Posterior cingulate gyrus (tissue), 11 donors: ENCODE measurements at regions not wholly inside any gene's neighbourhood (a gene's known extent, or its start where the extent isn't known, plus 50 kb on each side); places are given as distances from the start of the nearest gene placed in this dataset.

Experiments
- DNase-seq, 10 donors: peaks; one replicate each; pipeline versions ENCODE4 v3.0.0 to v3.0.0-alpha.2; 2020 to 2021; ENCODE audit warnings: mixed read lengths in 3 of 10
- intact Hi-C: fragments of 100-400 bp; cut with DNase I; formaldehyde crosslinking; loops from one replicate; pipeline ENCODE4 v1.15.1; 2023

GRCh38 chr3:40593351-40593750, 68.6 kb downstream of the ZNF621 start:
- intact Hi-C loops = no loop called here
- no peak for DNase-seq

GRCh38 chr3:40597441-40597840, 72.7 kb downstream of the ZNF621 start:
- no peak for DNase-seq
- intact Hi-C loops = no loop called here

- intact Hi-C loops = no loop called here
- no peak for DNase-seq
These were observed 73.6 kb downstream of the ZNF621 start for GRCh38 chr3:40598338-40598737.

DNA sequence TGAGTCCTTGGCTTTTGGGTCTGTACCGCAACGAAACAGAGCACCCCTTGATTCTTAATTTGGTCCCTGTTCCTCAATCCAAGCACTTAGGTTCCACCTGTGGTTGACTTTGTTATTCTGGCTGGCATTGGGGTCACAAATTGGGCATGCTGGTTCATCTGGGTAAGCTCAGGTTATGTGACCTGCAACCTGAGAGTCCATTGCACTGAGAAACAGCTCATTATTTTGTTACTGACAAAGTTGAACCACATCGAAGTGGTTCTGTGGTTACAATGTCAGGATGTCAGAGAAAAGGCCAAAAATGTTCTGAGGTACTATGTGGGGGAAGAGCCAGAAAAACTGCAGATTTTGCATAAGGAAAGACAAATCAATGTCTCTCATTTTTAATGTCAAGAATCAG, 74.2 kb downstream of the ZNF621 start:
- intact Hi-C loops = no loop called here
- no peak for DNase-seq

GRCh38 chr3:40602778-40603385, 78.1 kb downstream of the ZNF621 start:
- intact Hi-C loops = no loop called here
- DNase-seq = no peak

DNA sequence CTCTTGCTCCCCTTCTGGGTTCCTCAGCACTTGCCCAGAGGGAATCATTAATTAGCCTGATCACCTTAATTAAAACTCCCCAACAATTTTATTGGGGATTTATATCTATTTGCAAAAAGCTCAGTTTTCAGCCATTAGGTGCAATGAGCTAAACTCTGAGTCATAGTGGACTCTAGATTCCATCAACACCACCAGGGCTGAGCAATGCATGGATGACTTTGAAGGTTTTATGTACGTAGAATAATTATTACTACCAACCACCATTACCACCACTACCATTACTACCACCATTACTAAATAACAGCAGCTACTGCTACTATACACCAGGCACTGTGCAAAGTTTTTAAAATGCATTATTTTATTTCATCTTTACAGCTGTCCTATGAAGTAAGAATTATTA, 81.2 kb downstream of the ZNF621 start:
- intact Hi-C loops = no loop called here
- no peak for DNase-seq

GRCh38 chr3:40608091-40608490, 83.3 kb downstream of the ZNF621 start:
- intact Hi-C loops = no loop called here
- DNase-seq = no peak

- DNase-seq = no peak
- intact Hi-C loops = no loop called here
These were observed 88.5 kb downstream of the ZNF621 start for GRCh38 chr3:40613306-40613705.

DNA sequence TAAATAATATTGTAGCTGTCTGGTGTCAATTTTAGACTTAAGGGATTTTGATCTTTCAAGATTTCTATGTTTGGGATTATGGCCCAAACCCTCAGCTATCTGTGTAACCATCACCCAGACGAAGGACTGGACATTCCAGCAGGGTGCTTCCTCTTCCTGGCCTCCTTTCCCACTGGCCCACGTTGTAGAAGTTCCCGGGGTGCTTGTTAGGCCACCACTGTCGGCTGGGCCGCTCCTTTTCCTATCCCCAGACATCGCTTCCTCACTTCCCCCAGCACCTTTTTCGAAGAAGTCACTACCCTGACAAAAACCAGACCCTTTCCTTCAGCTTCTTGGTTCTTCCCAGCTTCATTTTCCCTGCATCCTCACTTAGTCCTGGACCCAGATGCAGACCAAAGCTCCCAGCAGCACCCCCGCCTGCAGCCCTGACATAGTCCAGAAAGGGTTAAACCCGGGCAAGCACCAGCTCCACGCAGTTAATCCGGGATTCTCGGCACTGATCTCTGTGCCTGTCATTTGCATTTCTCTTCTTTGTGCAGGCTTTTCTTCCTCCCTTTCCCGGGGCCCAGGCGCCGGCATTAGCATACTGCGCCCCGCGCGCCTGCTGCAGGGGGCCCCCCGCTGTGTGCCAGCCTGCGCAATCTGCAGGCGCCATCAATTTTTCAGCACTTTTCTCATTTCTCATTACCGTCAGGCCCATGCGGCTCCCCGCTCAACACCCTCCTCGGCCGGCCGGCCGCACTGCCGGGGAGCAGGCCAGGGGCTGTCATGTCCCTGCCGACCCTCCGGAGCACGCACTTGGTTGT, 90.6 kb downstream of the ZNF621 start:
- intact Hi-C loops = no loop called here
- peak in 7 of 10 donors; percentile 10 to 87 (median 18) for DNase-seq

- DNase-seq = peak in 1 of 10 donors; percentile 10
- intact Hi-C loops = no loop called here
These were observed 91.4 kb downstream of the ZNF621 start for GRCh38 chr3:40615918-40616819.

DNA sequence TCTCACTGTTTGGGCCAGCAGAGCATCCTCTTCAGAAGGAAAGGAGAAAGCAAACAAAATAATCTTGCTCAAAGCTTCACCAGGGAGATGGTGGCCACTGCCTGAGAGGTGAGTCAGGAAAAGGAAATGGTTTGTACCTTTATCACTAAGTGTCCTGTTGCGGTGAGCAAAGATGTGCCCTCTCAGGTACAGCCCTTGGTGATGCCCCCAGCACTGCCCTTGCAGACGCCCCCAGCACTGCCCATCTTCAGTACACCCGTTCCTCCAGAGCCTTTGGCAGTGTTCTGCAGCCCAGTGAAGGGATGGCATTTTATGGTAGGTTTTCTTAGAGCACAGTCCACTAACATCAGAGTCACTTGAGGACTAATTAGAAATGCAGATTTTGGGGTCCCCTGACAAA, 92.3 kb downstream of the ZNF621 start:
- intact Hi-C loops = no loop called here
- DNase-seq = no peak

DNA sequence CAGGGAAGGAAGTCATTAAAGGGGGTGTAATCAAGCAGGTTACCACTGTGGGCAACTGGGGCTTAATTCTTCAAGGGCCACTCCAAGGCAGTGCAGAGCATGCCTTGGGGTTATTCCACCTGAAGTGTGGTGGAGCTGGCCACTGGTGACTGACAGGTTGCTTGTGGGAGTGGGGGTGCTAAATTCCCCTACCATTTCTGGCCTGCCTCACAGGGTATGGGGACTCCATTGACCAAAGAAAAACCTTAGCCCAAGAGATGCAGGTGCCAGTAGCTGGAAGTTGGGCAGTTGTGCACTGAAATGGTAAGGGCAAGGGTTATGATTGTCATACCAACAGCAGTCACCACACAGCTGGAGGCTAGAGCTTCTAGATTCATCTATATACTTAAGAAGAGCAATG, 93.4 kb downstream of the ZNF621 start:
- no peak for DNase-seq
- intact Hi-C loops = no loop called here

- intact Hi-C loops = no loop called here
- DNase-seq = no peak
These were observed 95.4 kb downstream of the ZNF621 start for GRCh38 chr3:40620151-40620550.

GRCh38 chr3:40621252-40621651, 96.5 kb downstream of the ZNF621 start:
- no peak for DNase-seq
- intact Hi-C loops = no loop called here

- no peak for DNase-seq
- intact Hi-C loops = no loop called here
These were observed 98.8 kb downstream of the ZNF621 start for GRCh38 chr3:40623567-40623966.

DNA sequence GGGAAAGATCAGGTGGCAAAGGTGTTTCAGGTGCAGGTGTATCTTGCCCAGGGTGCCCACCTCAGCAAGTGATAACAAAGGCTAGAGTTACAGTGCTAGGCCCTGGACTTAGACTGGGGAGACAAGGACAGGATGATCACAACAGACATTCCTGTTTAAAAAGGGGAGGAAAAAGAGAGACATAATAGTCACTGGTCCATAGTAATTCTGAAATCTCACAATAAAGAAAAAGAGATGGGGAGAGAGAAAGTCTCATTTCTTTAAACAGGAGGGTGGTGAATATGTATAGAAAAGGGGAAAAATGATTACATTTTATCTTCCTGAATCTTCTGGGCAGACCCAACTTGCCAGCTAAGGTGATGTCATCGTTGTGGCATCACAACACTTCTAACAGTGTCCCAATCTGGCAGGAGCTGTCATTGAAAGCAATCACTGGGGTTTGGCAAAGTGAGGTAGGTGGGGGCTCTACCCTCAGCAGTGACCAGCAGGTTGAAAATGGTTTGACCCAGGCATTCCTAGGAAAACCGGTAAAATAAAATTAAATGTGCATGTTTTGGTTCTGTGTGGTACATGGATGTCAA, 99.5 kb downstream of the ZNF621 start:
- intact Hi-C loops = no loop called here
- DNase-seq = no peak

DNA sequence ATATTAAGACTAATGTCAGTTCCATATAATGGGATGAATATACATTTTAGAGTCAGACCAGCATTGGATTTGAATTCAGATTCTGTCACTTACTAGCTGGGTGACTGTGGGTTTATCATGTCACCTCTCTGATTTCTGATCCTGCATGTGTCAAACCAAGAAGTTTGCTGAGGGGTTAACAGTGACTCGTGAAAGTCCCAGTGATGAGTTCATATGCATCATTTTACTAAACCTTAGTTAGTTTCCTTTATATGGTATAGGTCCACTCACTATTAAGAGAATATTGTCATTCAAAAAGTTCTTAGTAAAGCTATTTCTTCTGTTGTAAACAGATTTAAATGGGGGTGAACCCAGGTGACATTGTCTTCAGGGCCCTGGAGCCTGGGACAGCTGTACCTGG, 102.3 kb downstream of the ZNF621 start:
- intact Hi-C loops = no loop called here
- no peak for DNase-seq

DNA sequence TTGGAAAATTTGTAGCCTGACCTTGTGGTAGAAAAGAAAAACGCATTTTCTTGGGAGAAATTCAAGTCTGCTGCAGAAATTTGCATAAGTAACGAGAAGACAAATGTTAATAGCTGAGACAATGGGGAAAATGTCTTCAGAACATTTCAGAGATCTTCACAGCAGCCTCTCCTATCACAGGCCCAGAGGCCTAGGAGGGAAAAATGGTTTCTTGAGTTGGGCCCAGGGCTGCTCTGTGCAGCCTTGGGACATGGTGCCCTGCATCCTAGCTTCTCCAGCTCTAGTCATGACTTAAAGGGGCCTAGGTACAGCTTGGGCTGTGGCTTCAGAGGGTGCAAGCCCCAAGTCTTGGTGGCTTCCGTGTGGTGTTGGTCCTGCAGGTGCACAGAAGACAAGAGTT, 104.2 kb downstream of the ZNF621 start:
- intact Hi-C loops = no loop called here
- DNase-seq = no peak

DNA sequence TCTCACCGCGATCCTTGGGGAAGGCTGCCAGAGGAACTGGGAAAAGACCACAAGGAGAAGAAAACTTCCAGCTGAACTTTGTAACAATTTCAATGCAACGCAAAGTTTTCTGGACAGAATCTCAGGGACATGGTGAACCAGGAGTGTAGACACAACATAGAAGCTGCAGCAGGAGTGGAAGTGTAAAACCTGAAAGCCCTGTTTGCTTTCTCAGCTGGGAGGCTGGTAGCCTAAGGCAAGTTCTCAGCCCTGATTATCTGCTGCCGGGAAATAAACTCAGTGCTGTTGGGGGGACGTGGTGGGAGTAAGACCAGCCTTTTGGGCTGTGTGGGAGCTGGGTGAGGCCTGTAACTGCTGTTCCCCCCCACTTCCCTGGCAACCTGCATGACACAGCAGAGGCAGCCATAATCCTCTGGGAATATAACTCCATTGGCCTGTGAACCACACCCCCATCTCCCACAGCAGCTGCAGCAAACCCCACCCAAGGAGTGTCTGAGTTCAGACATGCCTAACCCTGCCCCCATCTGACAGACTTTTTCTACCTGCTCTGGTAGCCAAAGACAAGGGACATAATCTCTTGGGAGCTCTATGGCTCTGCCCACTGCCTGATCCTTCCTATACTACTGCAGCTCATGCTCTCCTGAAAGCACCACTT, 106.7 kb downstream of the ZNF621 start:
- intact Hi-C loops = no loop called here
- DNase-seq = no peak

DNA sequence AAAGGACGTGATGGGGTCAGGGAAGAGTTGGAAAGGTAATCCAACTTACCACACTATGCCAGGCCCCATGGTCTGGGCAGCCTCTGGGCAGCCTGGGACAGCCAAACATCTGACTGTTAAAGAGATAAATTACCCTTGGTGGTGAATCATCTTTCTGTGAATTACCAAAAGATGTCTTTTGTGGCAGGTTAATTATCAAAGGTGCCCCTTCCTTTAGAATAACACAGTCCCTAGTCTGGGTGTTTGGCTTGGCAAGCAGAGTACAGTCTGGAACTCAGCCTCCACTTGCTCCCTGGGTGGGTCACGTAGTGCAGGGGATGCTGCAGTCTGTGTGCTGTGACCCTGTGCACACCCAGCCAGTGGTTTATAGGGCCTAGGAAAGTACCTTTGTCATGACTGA, 113.1 kb downstream of the ZNF621 start:
- intact Hi-C loops = no loop called here
- DNase-seq = no peak

DNA sequence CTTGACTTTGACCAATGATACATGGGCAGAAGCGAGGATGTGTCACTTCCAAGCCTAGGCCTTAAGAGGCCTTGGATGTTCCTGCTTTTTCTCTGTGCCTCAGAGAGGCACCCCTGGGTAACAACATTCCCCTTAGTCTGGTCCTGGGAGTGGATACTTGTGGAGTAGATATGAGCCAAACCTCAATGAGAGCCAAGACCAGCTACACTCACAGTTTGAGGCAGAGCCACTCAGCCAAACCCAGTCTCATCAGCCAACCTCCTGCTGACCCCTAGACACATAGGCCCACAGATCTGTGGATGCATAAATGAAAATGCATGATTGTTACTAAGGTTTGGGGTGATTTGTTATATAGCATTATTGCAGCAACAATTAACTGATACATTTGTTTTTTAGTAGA, 114.2 kb downstream of the ZNF621 start:
- intact Hi-C loops = no loop called here
- no peak for DNase-seq
